GM13977 (cell line): ENCODE measurements at regions not wholly inside any gene's neighbourhood (a gene's known extent, or its start where the extent isn't known, plus 50 kb on each side); places are given as distances from the start of the nearest gene placed in this dataset.
"Not testable (repeated sequence)": the region's sequence is repeated elsewhere in the genome, so short reads cannot be mapped to it uniquely, and the experiment has no call there.

ENCODE experiments used
- DNase-seq: peaks from one replicate; pipeline ENCODE4 v3.0.0; 2012; ENCODE audit warnings: low spot score
- CTCF ChIP-seq: IDR thresholded peaks from 2 replicates; pipeline ENCODE4 v1.5.1; 2012; ENCODE audit warnings: mild to moderate bottlenecking, control low read depth; ENCODE audit not compliant: insufficient read depth; ENCODE audit errors: extremely low read depth, missing control alignments
- in situ Hi-C: fragments of 300-500 bp; cut with MboI; formaldehyde crosslinking; loops from one replicate; pipeline ENCODE4 v1.12.0; 2022; ENCODE audit warnings: low sequenced_read_pairs, low pct_unique_long_range_greater_than_20kb, mixed read lengths, inconsistent platforms; ENCODE audit not compliant: unreplicated experiment

DNA sequence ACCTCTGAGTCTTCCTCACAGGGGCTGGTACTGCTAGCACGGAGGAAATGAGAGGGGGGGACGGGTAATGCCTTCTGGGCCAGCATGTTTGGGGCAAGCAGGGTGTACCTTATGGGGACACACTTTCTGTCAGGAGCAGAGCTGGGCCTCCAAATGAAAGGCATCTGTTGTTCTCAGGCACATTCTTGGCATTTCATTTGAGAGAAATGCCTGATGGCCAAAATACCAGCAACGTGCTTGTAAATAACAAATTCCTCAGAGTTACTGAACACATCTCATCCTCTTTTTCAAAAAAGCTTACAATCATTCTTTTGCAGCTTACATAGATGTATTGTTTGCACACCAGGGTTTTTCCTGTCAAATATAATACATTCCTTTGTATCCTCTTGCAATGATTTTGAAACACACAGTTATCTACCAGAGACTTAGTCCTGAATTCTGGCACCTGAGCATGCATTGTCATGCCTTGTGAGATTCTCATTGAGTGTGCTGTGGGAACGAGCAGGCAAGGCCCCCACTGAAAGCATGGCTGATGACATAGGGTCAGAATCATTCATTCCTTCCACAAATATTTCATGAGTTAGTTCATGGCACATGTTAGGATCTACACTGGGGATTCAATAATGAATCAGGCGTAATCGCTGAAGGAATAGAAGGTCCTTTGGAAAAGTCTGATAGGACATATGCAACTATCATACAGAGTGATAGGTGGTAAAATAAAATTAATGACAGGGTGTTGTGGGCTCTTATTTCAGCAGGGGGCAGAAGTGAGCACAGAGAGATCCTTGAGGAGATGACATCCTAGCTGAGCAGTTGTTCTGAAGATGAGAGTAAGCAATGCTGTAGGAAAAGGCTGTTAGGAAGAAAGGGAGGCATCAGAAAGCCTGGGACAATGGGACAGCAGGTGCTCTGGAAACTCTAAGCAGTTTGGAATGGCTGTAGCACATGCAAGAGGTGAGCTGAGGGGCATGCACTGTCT is 260.9 kb upstream of the TUT7 start:
- DNase-seq: peak; percentile 27
- peak; percentile 42 for TF ChIP-seq CTCF
- in situ Hi-C loops: no loop called here

- no peak for TF ChIP-seq CTCF
- no peak for DNase-seq
- in situ Hi-C loops: no loop called here
These were observed 259.7 kb upstream of the TUT7 start for GRCh38 chr9:86613943-86614342.

- DNase-seq, in situ Hi-C loops: not testable (repeated sequence)
These were observed 257.3 kb upstream of the TUT7 start for GRCh38 chr9:86611534-86611933.

DNA sequence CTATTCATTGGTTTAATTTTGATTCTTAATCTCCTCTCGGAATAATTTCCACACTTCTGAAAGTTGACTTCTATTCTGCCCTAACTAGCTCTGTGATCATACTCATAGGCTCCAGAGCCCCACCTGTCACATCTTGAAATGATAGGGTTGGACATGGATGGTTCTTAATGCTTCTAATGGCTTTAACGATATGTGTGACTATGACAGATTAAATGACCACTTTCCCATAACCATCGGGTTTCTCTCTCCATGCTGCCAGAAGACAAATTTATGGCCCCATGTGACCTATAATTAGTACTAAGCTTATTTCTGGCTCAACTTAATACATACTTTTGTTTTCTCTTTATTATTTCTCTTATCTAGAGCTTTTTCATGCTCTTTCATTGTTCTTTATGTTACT is 251.1 kb upstream of the TUT7 start:
- no peak for TF ChIP-seq CTCF
- DNase-seq: no peak
- in situ Hi-C loops: no loop called here

- DNase-seq: no peak
- in situ Hi-C loops: no loop called here
- TF ChIP-seq CTCF: no peak
These were observed 250.5 kb upstream of the TUT7 start for GRCh38 chr9:86604741-86605140.

DNA sequence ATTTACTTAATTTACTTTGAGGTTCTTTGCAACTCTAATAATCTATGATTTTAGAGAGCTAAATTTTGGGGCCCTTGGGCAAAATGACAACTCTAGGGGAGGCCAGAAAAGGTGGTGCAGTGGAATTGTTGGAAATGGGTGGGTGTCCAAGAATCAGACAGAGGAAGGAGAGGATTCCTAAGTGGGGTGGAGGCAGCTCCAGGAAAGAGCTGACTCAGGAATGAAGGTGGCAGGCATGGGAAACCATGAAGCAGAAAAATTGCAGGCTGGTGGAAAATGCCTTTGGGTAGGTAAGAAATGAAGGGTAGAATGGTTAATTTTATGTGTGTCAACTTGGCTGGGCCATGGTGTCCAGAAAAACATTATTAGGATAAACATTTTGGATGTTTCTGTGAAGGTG is 248.5 kb upstream of the TUT7 start:
- no peak for DNase-seq
- TF ChIP-seq CTCF: no peak
- in situ Hi-C loops: no loop called here

- no peak for DNase-seq
- TF ChIP-seq CTCF: no peak
- in situ Hi-C loops: no loop called here
These were observed 247.5 kb upstream of the TUT7 start for GRCh38 chr9:86601697-86602096.
